ENCODE measurements at regions not wholly inside any gene's neighbourhood (a gene's known extent, or its start where the extent isn't known, plus 50 kb on each side); places are given as distances from the start of the nearest gene placed in this dataset.
"Not testable (repeated sequence)": the region's sequence is repeated elsewhere in the genome, so short reads cannot be mapped to it uniquely, and the experiment has no call there.

GRCh38 chr13:65593298-65593874, 1636.8 kb downstream of the PCDH9 start:
- no peak for DNase-seq
- TF ChIP-seq GATA1 (IDR thresholded peaks at IDR 0.05; ENCODE audit: low read depth, low read length) (no peak), POLR2A (IDR thresholded peaks at IDR 0.05; ENCODE audit: low read length) (no peak)

DNA sequence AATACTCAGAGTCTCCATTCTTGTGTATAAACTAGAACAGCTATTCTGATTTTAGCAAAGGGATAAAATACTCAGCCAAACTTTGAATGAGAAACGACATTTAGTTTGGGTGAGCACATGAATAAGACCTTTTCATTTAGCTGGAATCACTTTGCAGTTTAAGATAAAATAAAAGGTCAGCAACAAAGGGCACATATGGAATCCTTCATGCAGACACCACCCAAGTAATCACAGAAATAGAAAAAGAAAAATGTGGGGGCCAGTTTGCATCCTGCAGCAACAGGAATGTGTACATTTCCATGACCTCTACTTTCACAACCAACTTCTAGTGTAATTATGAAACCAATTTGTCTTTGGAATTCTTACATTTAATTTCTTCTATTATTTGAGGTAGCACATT, 1637.4 kb downstream of the PCDH9 start:
- TF ChIP-seq POLR2A (IDR thresholded peaks at IDR 0.05; ENCODE audit: low read length) = no peak
- no peak for DNase-seq

GRCh38 chr13:65585346-65585745, 1644.8 kb downstream of the PCDH9 start:
- no peak for DNase-seq
- TF ChIP-seq POLR2A (IDR thresholded peaks at IDR 0.05; ENCODE audit: low read length) (no peak), GATA1 (IDR thresholded peaks at IDR 0.05; ENCODE audit: low read depth, low read length) (no peak)

GRCh38 chr13:65584126-65584525, 1646.0 kb downstream of the PCDH9 start:
- TF ChIP-seq GATA1 (IDR thresholded peaks at IDR 0.05; ENCODE audit: low read depth, low read length) (no peak), POLR2A (IDR thresholded peaks at IDR 0.05; ENCODE audit: low read length) (no peak)
- DNase-seq = no peak

DNA sequence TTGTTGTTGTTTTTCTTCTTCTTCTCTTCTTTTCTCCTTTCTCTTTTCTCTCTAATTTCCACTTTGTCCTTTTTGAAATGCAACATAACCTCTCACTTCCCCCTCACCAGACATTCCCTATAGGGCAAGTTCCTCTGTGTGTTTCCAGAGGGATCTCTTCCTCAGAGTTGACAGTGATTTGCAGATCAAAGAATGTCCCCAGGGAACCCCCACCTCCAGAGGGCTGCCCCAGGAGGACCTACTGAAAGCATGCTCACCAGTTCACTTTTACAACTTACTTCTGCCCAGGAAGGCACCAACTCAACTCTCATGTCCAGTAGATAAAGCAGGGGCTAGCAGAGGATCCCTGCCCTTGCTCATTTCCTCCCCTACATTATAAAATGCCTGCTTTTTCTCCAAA, 1648.0 kb downstream of the PCDH9 start:
- TF ChIP-seq GATA1 (IDR thresholded peaks at IDR 0.05; ENCODE audit: low read depth, low read length) (no peak), POLR2A (IDR thresholded peaks at IDR 0.05; ENCODE audit: low read length) (no peak)
- DNase-seq = no peak

DNA sequence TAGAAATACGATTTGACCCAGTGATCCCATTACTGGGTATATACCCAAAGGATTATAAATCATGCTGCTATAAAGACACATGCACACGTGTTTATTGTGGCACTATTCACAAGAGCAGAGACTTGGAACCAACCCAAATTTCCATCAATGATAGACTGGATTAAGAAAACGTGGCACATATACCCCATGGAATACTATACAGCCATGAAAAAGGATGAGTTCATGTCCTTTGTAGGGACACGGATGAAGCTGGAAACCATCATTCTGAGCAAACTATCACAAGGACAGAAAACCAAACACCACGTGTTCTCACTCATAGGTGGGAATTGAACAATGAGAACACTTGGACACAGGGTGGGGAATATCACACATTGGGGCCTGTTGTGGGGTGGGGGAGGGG, 1665.6 kb downstream of the PCDH9 start:
- DNase-seq = not testable (repeated sequence)

GRCh38 chr13:65562305-65562704, 1667.8 kb downstream of the PCDH9 start:
- no peak for DNase-seq
- TF ChIP-seq GATA1 (IDR thresholded peaks at IDR 0.05; ENCODE audit: low read depth, low read length) (no peak), POLR2A (IDR thresholded peaks at IDR 0.05; ENCODE audit: low read length) (no peak)

GRCh38 chr13:65560936-65561335, 1669.2 kb downstream of the PCDH9 start:
- no peak for DNase-seq
- TF ChIP-seq GATA1 (IDR thresholded peaks at IDR 0.05; ENCODE audit: low read depth, low read length) (no peak), POLR2A (IDR thresholded peaks at IDR 0.05; ENCODE audit: low read length) (no peak)

DNA sequence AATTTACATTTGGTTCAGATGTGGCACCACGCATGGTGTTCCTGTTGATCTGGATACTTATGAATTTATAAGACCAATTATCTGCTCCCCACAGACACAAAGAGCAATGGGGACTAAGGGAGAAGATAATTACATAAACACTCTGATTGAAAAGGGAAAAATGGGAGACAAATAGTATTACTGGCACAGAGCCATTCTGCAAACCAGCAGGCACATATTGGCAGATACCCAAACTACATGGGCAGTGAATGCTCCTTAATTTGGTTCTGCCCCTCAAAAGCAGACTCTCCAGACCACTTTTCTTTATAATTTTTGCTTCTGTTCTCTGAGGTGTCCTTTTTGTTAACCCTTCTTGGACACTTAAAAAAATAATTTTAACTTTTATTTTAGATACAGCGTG, 1674.2 kb downstream of the PCDH9 start:
- DNase-seq = no peak
- TF ChIP-seq GATA1 (IDR thresholded peaks at IDR 0.05; ENCODE audit: low read depth, low read length) (no peak), POLR2A (IDR thresholded peaks at IDR 0.05; ENCODE audit: low read length) (no peak)

GRCh38 chr13:65553096-65553727, 1676.9 kb downstream of the PCDH9 start:
- no peak for DNase-seq

DNA sequence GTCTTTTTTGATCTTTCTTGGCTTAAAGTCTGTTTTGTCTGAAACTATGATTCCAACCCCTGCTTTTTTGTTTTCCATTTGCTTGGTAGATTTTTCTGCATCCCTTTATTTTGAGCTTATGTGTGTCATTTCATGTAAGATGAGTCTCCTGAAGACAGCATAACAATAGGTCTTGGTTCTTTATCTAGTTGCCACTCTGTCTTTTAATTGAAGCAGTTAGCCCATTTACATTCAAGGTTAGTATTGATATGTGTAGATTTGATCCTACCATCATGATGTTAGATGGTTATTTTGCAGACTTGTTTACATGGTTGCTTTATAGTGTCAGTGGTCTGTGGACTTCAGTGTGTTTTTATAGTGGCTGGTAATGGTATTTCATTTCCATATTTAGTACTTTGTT, 1678.9 kb downstream of the PCDH9 start:
- DNase-seq = no peak
- TF ChIP-seq POLR2A (IDR thresholded peaks at IDR 0.05; ENCODE audit: low read length) (no peak), GATA1 (IDR thresholded peaks at IDR 0.05; ENCODE audit: low read depth, low read length) (no peak)

More at GRCh38 chr13:65553096-65553727, 1676.9 kb downstream of the PCDH9 start:
- TF ChIP-seq GATA1 (IDR thresholded peaks at IDR 0.05; ENCODE audit: low read depth, low read length) (no peak), POLR2A (IDR thresholded peaks at IDR 0.05; ENCODE audit: low read length) (no peak)

DNA sequence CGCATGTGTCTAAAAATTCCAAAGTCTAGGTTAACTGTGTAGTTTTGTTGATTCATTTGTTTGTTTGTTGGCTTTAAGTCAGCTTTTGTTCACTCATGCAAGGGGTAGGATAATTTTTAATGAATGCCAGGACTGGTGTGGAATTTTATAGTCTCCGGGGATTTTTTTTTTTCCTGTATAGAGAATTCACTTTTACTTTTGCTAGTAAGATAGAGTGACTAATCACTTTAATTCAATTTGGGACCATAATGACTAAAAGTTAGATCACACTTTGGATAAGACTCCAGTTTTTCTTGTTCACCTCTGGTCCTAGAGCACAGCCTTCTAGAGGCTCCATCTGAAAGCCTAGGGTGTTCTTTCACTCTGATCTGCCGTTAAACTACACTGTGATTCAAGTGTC, 1690.0 kb downstream of the PCDH9 start:
- no peak for TF ChIP-seq GATA1 (IDR thresholded peaks at IDR 0.05; ENCODE audit: low read depth, low read length)
- no peak for DNase-seq

- DNase-seq = no peak
- TF ChIP-seq POLR2A (IDR thresholded peaks at IDR 0.05; ENCODE audit: low read length) = no peak
Observed at GRCh38 chr13:65535370-65535769, 1694.8 kb downstream of the PCDH9 start.

DNA sequence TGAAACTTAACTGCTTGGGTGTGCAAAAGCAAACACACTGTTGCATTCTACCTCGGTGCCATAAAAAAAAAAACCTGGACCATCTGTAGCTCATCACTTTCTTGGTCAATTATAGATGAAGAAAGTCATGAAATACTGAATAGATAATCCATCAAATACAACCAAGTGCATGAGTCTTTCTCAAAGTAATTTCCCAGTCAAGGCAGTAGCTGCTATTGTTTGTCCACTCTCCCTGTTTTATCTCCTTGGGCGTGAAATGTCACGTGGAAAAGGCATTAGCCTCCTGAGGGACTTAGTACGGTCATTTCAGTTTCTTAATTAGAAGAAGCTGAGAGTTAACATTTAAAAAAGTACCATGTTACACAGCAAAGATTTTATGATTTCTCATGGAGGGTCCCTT, 1697.9 kb downstream of the PCDH9 start:
- DNase-seq = no peak

DNA sequence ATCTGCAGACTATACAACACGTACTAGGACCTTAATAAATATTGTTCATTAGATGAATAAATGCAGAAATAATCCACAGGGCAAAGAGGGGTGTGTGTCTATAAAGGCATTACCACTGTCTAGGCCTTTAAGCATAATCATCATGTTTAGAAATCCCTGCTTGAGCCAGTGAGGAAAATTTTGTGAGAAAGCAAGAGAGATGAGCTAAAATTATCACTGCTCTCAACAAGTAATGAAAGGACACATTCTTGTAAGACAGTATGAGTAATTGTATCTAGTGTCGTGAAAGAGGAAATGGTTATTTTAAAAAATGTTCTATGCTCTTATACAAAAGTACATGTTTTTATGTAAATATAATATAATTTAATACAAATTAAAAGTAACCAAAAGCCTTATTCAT, 1699.4 kb downstream of the PCDH9 start:
- TF ChIP-seq POLR2A (IDR thresholded peaks at IDR 0.05; ENCODE audit: low read length) (no peak), GATA1 (IDR thresholded peaks at IDR 0.05; ENCODE audit: low read depth, low read length) (no peak)
- no peak for DNase-seq

More for the DNA sequence above, 1697.9 kb downstream of the PCDH9 start:
- TF ChIP-seq GATA1 (IDR thresholded peaks at IDR 0.05; ENCODE audit: low read depth, low read length) (no peak), POLR2A (IDR thresholded peaks at IDR 0.05; ENCODE audit: low read length) (no peak)

DNA sequence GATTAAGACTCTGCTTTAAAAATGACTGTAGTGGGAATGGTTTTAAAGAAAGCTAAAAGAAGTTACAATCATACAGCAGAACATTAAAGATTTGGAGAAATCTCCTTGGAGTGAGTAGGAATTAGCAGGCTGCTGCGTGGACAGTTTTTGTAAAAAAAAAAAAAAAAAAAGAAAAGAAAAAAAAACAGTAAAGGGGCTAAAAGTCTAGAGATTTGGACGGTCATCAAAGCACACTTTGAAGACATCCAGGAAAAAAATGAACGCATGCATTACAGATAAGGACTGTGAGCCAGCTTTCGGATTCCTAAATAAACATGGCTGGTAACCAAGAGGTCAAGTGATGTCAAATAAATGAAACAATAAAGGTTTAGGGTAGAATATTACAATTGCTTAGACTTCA, 1700.6 kb downstream of the PCDH9 start:
- no peak for DNase-seq
- TF ChIP-seq POLR2A (IDR thresholded peaks at IDR 0.05; ENCODE audit: low read length) (no peak), GATA1 (IDR thresholded peaks at IDR 0.05; ENCODE audit: low read depth, low read length) (no peak)
